GM23248 (cell line): ENCODE measurements at regions not wholly inside any gene's neighbourhood (a gene's known extent, or its start where the extent isn't known, plus 50 kb on each side); places are given as distances from the start of the nearest gene placed in this dataset.

ENCODE experiments used
- EZH2 ChIP-seq: fragments of 200-600 bp; sonication (generic); IDR thresholded peaks from 2 replicates; pipeline ENCODE4 v1.6.1; 2018; ENCODE audit warnings: antibody characterized with exemption, mild to moderate bottlenecking; ENCODE audit not compliant: insufficient read depth, poor library complexity, severe bottlenecking
- EZH2phosphoT487 ChIP-seq: fragments of 200-600 bp; sonication (generic); IDR thresholded peaks from 2 replicates; pipeline ENCODE4 v1.6.1; 2018; ENCODE audit warnings: antibody characterized with exemption, moderate library complexity, mild to moderate bottlenecking, low read depth; ENCODE audit not compliant: insufficient read depth

- TF ChIP-seq EZH2phosphoT487: no peak
- no peak for TF ChIP-seq EZH2
These were observed 880.6 kb downstream of the UQCRFS1 start for GRCh38 chr19:28332351-28332750.
